HEK293T (cell line): ENCODE measurements at regions not wholly inside any gene's neighbourhood (a gene's known extent, or its start where the extent isn't known, plus 50 kb on each side); places are given as distances from the start of the nearest gene placed in this dataset.

ENCODE experiments used
- BHLHE40 ChIP-seq: fragments of 450-650 bp; IDR thresholded peaks from 2 replicates; pipeline ENCODE4 v1.6.1; 2016; ENCODE audit warnings: mild to moderate bottlenecking, moderate library complexity, borderline replicate concordance
- FOXK2 ChIP-seq: fragments of 450-650 bp; IDR thresholded peaks from 2 replicates; pipeline ENCODE4 v1.6.1; 2016; ENCODE audit warnings: mild to moderate bottlenecking
- FOXM1 ChIP-seq: fragments of 450-650 bp; IDR thresholded peaks from 2 replicates; pipeline ENCODE4 v1.6.1; 2017; ENCODE audit warnings: mild to moderate bottlenecking, borderline replicate concordance
- HDGF ChIP-seq: fragments of 450-650 bp; IDR thresholded peaks from 2 replicates; pipeline ENCODE4 v1.6.1; 2017; ENCODE audit warnings: antibody characterized with exemption, borderline replicate concordance
- NFRKB ChIP-seq: fragments of 450-650 bp; IDR thresholded peaks from 2 replicates; pipeline ENCODE4 v1.6.1; 2016; ENCODE audit warnings: mild to moderate bottlenecking, moderate library complexity
- SP1 ChIP-seq: fragments of 450-650 bp; IDR thresholded peaks from 2 replicates; pipeline ENCODE4 v1.6.1; 2017
- TARDBP ChIP-seq: fragments of 450-650 bp; IDR thresholded peaks from 2 replicates; pipeline ENCODE4 v1.6.1; 2016
- TF ChIP-seq, protein P1 (sequence below): fragments of 450-650 bp; IDR thresholded peaks from 2 replicates; pipeline ENCODE4 v1.6.1; 2016

DNA sequence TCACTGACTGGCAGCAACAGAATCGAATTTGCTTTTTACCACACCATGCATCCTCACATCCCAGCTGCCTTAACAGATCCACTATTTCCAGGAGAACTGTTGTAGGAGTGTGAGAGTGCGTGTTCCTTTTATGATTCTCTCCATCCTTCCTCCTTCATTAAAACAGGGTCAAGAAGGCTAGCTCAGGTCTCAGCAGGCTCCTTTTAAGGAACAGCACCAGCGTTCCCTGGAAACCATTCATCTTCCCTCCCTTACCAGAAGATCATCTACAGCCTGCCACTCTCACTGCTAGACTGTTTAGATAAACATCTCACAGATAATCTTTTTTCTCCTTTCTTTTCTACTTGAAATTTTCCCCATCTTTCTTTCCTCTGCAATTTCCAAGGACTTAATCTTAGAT is 1531.9 kb upstream of the CDH8 start:
- TF ChIP-seq FOXK2 (no peak), FOXM1 (no peak), SP1 (no peak), NFRKB (no peak), BHLHE40 (no peak), HDGF (no peak), TARDBP (no peak)
- TF ChIP-seq, protein P1, sequence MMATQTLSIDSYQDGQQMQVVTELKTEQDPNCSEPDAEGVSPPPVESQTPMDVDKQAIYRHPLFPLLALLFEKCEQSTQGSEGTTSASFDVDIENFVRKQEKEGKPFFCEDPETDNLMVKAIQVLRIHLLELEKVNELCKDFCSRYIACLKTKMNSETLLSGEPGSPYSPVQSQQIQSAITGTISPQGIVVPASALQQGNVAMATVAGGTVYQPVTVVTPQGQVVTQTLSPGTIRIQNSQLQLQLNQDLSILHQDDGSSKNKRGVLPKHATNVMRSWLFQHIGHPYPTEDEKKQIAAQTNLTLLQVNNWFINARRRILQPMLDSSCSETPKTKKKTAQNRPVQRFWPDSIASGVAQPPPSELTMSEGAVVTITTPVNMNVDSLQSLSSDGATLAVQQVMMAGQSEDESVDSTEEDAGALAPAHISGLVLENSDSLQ, result no peak
